ENCODE measurements at regions not wholly inside any gene's neighbourhood (a gene's known extent, or its start where the extent isn't known, plus 50 kb on each side); places are given as distances from the start of the nearest gene placed in this dataset.

- no peak overlapping the region for H3K27ac ChIP-seq (ENCODE audit: low read depth, low read length)
- no peaks in the 10 kb centered on the region for H3K36me3 ChIP-seq (ENCODE audit: insufficient read depth, low read length)
- H3K4me1 ChIP-seq (ENCODE audit: insufficient read depth, low read length), result no peaks in the 10 kb centered on the region
- no peaks in the 10 kb centered on the region for H3K27me3 ChIP-seq (ENCODE audit: insufficient read depth, low read length)
- no peak overlapping the region for H3K4me3 ChIP-seq (ENCODE audit: low read length)
- WGBS, result 82% methylated on average over 4 of the region's 4 CpGs
- H3K9me3 ChIP-seq (ENCODE audit: insufficient read depth, low read depth, low read length), result no peaks in the 10 kb centered on the region
- no peak overlapping the region for H3K9ac ChIP-seq (ENCODE audit: low read depth, low read length)
Measured at GRCh38 chr14:96617635-96618034, 115.5 kb downstream of the PAPOLA start.

DNA sequence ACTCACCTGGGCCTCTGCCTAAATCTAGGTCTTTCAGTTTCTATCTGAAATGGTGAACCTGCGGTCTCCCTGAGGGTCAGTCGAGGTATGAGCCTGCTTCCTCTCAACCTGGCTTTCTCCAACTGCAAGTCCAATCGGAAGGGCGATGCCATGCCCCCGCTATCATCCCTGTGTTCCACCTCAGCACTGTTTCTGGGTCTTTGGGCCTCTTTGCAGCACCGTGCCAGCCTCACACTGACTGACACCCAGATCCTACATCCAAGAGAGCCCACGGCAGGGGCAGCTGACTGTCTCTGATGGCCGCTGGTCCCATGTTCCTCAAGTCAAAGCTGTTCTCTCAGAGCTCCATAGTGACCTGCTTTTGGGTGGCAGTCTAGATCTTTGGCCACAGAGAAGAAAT lies 120.7 kb downstream of the PAPOLA start:
- H3K4me1 ChIP-seq (ENCODE audit: insufficient read depth, low read length), result no peaks in the 10 kb centered on the region
- H3K9me3 ChIP-seq (ENCODE audit: insufficient read depth, low read depth, low read length), result no peaks in the 10 kb centered on the region
- no peaks in the 10 kb centered on the region for H3K27me3 ChIP-seq (ENCODE audit: insufficient read depth, low read length)
- no peaks in the 10 kb centered on the region for H3K36me3 ChIP-seq (ENCODE audit: insufficient read depth, low read length)
- 95% methylated on average over 8 of the region's 8 CpGs for WGBS
- no peak overlapping the region for H3K27ac ChIP-seq (ENCODE audit: low read depth, low read length)
- H3K9ac ChIP-seq (ENCODE audit: low read depth, low read length), result no peak overlapping the region
- H3K4me3 ChIP-seq (ENCODE audit: low read length), result no peak overlapping the region

DNA sequence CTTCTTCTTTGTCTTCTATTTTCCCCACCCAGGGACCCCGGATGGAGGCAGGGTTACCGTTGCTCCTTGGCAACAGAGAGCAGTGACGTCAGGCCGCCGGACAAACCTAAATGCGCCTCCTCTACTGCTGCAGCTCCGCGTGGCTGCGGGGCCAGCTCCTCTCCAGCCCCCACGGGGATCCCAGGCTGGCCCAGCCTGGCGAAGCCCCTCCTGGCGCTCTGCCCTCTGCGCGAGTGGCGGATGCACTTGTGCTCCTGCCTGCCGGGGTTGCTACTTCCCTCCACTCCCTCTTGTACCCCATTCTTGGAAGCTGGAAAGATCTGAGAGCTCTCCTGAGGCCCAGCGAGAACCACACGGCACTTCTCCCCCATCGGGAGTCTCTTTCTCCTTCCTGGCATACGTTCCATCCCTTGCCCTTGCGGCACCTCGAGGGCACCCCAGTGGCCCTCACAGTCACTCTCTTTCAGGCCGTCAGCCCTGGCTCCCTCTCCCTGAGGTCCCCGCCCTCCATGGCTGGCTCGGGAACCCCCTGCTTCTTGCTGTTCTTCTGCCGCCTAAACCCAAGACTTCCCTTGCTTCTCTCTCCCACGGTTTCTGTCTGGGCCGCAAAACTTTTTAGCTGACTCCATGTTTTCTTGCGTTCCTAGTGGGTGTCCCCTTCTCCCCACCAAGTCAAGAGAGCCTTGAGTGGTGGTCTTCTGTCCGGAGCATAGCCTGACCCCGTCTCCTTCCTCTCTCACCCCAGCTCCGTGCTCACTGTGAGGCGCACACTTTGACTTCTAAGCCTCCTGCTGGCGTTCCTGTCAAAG lies 121.7 kb downstream of the PAPOLA start:
- Histone ChIP-seq H3K27ac (ENCODE audit: low read depth, low read length) (no peak overlapping the region), H3K4me3 (ENCODE audit: low read length) (no peak overlapping the region), H3K36me3 (ENCODE audit: insufficient read depth, low read length) (no peaks in the 10 kb centered on the region), H3K9ac (ENCODE audit: low read depth, low read length) (no peak overlapping the region), H3K27me3 (ENCODE audit: insufficient read depth, low read length) (no peaks in the 10 kb centered on the region), H3K4me1 (ENCODE audit: insufficient read depth, low read length) (no peaks in the 10 kb centered on the region), H3K9me3 (ENCODE audit: insufficient read depth, low read depth, low read length) (no peaks in the 10 kb centered on the region)
- 94% methylated on average over 34 of the region's 34 CpGs for WGBS

DNA sequence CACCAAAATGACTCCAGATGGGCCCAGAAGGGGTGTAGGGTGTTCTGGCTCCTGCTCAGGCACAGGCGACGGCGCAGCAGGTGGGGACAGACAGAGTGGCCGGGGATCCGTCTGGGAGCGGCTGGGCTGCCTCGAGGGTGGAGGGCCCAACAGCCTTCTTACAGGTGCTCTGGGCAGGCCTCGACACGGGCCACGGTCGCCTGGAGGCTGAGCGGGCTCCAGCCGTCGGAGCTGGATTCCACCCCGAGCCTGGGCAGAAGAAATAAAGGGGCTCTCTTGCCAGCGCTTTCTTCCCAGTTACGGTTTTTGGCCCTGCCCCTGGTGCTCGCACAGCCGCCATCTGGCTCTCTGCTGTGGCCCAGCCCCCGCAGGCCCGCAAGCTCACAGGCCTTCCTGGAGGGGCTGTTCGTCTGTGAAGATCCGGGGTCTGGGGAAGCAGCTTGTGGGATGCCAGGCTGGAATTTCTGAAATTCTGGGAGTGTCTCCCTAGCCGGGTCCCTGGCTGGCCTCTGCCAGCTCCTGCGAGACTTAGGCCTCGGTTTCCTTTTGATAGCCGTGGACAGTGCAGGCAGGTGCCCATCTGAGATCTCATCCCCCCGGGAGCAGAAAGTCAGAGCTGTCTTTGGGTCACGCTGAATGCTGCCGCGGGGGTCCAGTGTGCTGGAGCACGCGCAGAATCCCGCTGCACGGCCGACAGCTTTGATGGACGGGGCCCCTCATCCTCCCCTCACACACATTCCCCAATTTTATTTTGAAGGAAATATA lies 122.7 kb downstream of the PAPOLA start:
- no peaks in the 10 kb centered on the region for H3K9me3 ChIP-seq (ENCODE audit: insufficient read depth, low read depth, low read length)
- H3K4me3 ChIP-seq (ENCODE audit: low read length), result no peak overlapping the region
- H3K27me3 ChIP-seq (ENCODE audit: insufficient read depth, low read length), result no peaks in the 10 kb centered on the region
- 86% methylated on average over 37 of the region's 37 CpGs for WGBS
- no peaks in the 10 kb centered on the region for H3K36me3 ChIP-seq (ENCODE audit: insufficient read depth, low read length)
- no peak overlapping the region for H3K27ac ChIP-seq (ENCODE audit: low read depth, low read length)
- no peaks in the 10 kb centered on the region for H3K4me1 ChIP-seq (ENCODE audit: insufficient read depth, low read length)
- H3K9ac ChIP-seq (ENCODE audit: low read depth, low read length), result no peak overlapping the region

GRCh38 chr14:96625426-96625985 lies 123.3 kb downstream of the PAPOLA start:
- Histone ChIP-seq H3K27me3 (ENCODE audit: insufficient read depth, low read length) (no peaks in the 10 kb centered on the region), H3K9ac (ENCODE audit: low read depth, low read length) (no peak overlapping the region), H3K4me1 (ENCODE audit: insufficient read depth, low read length) (no peaks in the 10 kb centered on the region), H3K4me3 (ENCODE audit: low read length) (no peak overlapping the region), H3K36me3 (ENCODE audit: insufficient read depth, low read length) (no peaks in the 10 kb centered on the region), H3K27ac (ENCODE audit: low read depth, low read length) (no peak overlapping the region), H3K9me3 (ENCODE audit: insufficient read depth, low read depth, low read length) (0 out of 2 replicates have a peak, but pooled peaks cover 3% of the 10 kb centered on the region)
- WGBS, result 86% methylated on average over 22 of the region's 22 CpGs

GRCh38 chr14:96626121-96626768 lies 124.1 kb downstream of the PAPOLA start:
- Histone ChIP-seq H3K9ac (ENCODE audit: low read depth, low read length) (no peak overlapping the region), H3K36me3 (ENCODE audit: insufficient read depth, low read length) (no peaks in the 10 kb centered on the region), H3K9me3 (ENCODE audit: insufficient read depth, low read depth, low read length) (0 out of 2 replicates have a peak, but pooled peaks cover 3% of the 10 kb centered on the region), H3K4me1 (ENCODE audit: insufficient read depth, low read length) (no peaks in the 10 kb centered on the region), H3K27ac (ENCODE audit: low read depth, low read length) (no peak overlapping the region), H3K27me3 (ENCODE audit: insufficient read depth, low read length) (no peaks in the 10 kb centered on the region), H3K4me3 (ENCODE audit: low read length) (no peak overlapping the region)
- 92% methylated on average over 16 of the region's 16 CpGs for WGBS

DNA sequence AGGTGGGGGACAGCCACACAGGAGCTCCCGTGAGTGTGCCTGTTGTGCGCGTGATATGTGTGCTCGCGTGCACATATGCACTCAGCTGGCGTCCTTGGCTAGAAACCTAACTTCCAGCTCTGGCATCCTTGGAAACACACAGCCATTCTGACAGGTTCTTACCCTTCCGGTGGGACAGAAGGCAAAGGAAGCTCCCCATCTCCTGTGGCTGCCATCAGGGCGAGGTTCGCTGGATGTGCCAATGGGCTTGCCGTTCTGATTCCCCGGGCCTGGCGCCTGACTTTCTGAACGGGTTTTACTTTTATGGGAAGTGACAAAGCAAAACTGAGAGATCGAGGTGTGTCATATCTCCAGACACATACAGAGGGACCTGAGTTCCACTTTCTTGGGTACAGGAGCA lies 124.7 kb downstream of the PAPOLA start:
- 94% methylated on average over 14 of the region's 14 CpGs for WGBS
- no peak overlapping the region for H3K9ac ChIP-seq (ENCODE audit: low read depth, low read length)
- H3K4me3 ChIP-seq (ENCODE audit: low read length), result no peak overlapping the region
- no peaks in the 10 kb centered on the region for H3K4me1 ChIP-seq (ENCODE audit: insufficient read depth, low read length)
- H3K27ac ChIP-seq (ENCODE audit: low read depth, low read length), result no peak overlapping the region
- H3K9me3 ChIP-seq (ENCODE audit: insufficient read depth, low read depth, low read length), result 0 out of 2 replicates have a peak, but pooled peaks cover 3% of the 10 kb centered on the region
- H3K36me3 ChIP-seq (ENCODE audit: insufficient read depth, low read length), result no peaks in the 10 kb centered on the region
- no peaks in the 10 kb centered on the region for H3K27me3 ChIP-seq (ENCODE audit: insufficient read depth, low read length)

- Histone ChIP-seq H3K4me3 (ENCODE audit: low read length) (no peak overlapping the region), H3K27me3 (ENCODE audit: insufficient read depth, low read length) (no peaks in the 10 kb centered on the region), H3K9me3 (ENCODE audit: insufficient read depth, low read depth, low read length) (0 out of 2 replicates have a peak, but pooled peaks cover 3% of the 10 kb centered on the region), H3K36me3 (ENCODE audit: insufficient read depth, low read length) (no peaks in the 10 kb centered on the region), H3K9ac (ENCODE audit: low read depth, low read length) (no peak overlapping the region), H3K4me1 (ENCODE audit: insufficient read depth, low read length) (no peaks in the 10 kb centered on the region), H3K27ac (ENCODE audit: low read depth, low read length) (no peak overlapping the region)
- 78% methylated on average over 4 of the region's 4 CpGs for WGBS
Measured at GRCh38 chr14:96627386-96627785, 125.2 kb downstream of the PAPOLA start.

DNA sequence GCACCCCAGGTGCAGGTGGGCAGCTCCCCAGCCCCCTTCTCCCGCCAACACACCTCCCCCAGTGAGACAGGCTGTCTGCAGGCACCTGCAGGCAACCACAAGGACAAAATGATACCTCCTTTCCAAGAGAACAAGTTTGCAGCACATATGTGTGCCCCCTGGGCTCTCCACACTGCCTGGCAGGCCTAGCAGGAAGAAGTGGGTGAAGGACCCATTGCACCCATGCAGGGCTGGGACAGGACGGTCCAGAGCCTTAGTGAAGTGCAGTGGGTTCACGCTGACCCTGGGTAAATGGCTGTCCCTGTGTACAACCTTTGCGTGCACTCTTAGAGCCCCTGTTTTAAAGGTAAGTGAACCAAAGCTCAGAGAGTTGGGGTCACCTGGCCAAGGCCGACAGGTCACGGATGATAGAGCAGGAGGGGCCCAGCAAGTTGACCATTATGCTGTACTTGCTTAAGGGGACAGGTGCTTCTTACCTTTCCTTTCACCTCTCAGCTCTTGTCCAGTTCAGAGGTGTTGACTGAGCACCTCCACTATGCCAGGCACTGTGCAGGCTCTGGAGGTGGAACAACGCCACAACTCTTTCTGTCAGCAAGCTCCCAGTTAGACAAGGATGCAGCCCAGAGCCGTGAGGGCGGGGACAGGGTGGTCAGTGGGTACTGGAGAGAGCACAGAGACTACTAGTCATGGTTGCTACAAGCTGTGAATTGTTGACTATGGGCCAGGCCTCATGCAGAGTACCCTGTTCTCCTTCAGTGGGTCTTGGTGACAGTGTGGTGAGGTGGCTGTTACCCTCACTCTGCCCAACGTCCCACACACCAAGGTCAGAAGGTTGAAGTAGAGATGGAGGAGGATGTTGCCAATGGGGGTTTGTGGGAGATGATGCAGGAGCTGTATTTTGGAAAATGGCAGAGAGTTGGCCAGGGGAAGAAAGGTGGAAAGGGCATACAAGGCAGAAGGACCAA lies 125.9 kb downstream of the PAPOLA start:
- WGBS, result 94% methylated on average over 10 of the region's 10 CpGs

DNA sequence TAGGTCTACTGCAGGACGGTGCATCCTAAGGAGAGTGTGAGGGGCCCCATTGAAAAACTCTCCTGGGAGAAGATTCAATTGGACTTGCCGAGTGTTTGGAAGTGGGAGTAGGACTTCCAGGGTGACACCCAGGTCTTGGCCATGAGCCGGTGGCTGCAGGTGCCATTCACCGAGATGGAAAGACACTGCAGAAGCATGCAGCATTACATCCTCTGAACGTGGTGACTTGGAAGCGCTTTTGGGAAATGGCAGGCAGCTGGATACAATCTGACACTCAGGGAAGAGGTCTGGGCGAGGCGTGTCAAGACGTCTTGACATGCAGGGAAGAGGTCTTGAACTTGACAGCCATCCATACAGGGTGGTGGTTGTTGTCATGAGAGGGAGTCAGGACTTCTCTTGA lies 126.9 kb downstream of the PAPOLA start:
- H3K4me1 ChIP-seq (ENCODE audit: insufficient read depth, low read length), result no peaks in the 10 kb centered on the region
- no peaks in the 10 kb centered on the region for H3K36me3 ChIP-seq (ENCODE audit: insufficient read depth, low read length)
- no peak overlapping the region for H3K9ac ChIP-seq (ENCODE audit: low read depth, low read length)
- H3K27ac ChIP-seq (ENCODE audit: low read depth, low read length), result no peak overlapping the region
- no peak overlapping the region for H3K4me3 ChIP-seq (ENCODE audit: low read length)
- 0 out of 2 replicates have a peak, but pooled peaks cover 3% of the 10 kb centered on the region for H3K9me3 ChIP-seq (ENCODE audit: insufficient read depth, low read depth, low read length)
- 91% methylated on average over 9 of the region's 9 CpGs for WGBS
- H3K27me3 ChIP-seq (ENCODE audit: insufficient read depth, low read length), result no peaks in the 10 kb centered on the region

More for the DNA sequence above, 125.9 kb downstream of the PAPOLA start:
- Histone ChIP-seq H3K27ac (ENCODE audit: low read depth, low read length) (no peak overlapping the region), H3K9me3 (ENCODE audit: insufficient read depth, low read depth, low read length) (0 out of 2 replicates have a peak, but pooled peaks cover 3% of the 10 kb centered on the region), H3K4me1 (ENCODE audit: insufficient read depth, low read length) (no peaks in the 10 kb centered on the region), H3K9ac (ENCODE audit: low read depth, low read length) (no peak overlapping the region), H3K27me3 (ENCODE audit: insufficient read depth, low read length) (no peaks in the 10 kb centered on the region), H3K4me3 (ENCODE audit: low read length) (no peak overlapping the region), H3K36me3 (ENCODE audit: insufficient read depth, low read length) (no peaks in the 10 kb centered on the region)
